ENCODE measurements at regions not wholly inside any gene's neighbourhood (a gene's known extent, or its start where the extent isn't known, plus 50 kb on each side); places are given as distances from the start of the nearest gene placed in this dataset.
A peak's percentile ranks its signal among the peaks of the same experiment; 100 is the strongest.
"Not testable (repeated sequence)": the region's sequence is repeated elsewhere in the genome, so short reads cannot be mapped to it uniquely, and the experiment has no call there.

DNA sequence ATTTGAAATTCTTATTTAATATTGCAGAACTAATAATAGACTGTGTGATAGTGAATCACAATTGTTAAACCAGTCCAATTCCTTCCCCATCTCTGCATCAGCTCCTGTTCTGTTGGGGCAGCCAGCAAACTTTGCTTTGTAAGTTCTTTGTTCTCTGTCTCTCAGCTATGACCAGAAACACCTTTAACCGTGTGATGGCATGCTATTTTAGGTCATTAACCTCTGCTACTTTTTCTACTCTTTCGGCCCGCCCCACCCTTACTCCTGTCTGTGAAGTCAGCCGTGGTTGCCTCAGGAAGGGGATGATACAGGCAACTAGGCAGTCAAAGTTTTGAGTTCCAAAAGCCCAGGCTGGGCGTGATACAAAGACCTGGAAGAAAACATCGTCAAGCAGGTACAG is 51.3 kb upstream of the EGFL6 start:
- no peak for DNase-seq

DNA sequence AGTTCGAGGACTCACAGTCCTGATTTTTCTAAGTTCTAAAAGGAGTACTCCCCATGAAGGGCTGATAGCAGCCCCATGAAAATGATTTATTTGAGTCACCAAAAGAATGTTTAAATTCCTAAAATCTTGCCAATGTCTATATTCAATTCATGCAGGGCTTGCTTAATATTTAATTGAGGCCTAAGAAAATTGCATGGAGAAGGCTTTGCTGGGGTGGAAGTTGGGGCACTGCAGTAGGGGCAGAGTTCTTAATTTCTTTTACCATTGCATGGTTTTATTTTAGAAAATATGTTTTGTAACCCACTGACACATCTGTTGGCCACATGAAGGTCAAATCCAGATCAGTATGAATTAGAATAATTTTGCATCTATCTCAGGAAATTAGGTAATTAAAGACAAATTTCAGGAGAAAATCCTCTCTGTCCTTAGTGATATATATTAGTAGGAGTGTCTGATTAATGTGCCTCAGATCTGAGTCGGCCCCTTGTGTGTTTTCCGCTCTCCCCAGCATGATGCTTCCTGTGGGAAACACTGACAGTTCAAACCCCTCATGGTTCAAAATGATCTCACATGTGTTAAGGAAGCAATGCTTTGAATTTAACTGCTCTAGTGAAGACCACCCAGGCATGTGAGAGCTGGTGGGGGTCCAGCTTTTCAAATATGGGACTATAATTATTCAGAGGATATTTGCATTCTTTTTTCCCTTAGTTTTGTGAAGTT is 54.0 kb upstream of the EGFL6 start:
- DNase-seq = no peak

DNA sequence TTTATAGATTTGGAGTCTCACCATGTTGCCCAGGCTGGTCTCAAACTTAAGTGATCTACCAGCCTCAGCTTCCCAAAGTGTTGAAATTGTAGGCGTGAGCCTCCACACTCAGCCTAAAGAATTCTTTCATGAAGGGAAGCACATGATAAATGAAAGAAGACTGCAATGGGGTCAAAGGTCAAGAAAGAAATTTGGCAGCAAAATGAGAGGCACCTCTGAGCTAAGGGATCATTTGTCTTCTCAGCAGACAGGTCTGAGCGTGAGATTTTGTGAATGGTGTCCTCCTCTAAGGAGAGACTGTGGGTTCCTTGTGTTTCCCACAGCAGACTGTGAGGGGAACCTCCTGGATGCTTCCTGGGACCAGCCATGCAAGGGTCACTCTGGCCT is 57.5 kb upstream of the EGFL6 start:
- no peak for DNase-seq

DNA sequence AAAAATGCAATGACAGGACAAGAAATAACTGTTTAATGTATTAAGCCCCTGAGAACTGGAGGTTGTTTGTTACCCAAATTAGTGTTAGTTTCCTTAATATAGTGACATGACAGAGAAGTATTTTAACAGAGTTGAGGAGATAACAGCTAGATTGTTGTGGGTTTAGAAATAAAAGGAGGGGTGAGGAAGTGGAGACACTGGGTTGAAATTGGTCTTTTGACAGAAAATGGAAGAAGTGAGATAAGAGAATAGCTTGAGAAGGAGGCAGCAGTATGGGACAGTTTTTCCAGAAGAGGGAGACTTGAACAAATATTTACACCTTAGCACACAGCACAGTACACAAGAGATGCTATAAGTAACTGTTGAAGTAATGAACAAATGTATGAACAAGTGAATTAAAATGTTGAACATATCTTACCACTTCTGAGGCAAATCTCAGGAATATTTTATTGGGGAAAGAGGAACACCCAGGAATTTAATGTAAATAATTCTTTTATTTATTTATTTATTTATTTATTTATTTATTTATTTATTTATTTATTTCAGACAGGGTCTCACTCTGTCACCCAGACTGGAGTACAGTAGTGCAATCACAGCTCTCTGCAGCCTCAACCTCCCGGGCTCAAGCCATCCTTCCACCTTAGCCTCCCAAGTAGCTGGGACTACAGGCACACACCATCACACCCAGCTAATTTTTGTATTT is 58.0 kb upstream of the EGFL6 start:
- no peak for DNase-seq

DNA sequence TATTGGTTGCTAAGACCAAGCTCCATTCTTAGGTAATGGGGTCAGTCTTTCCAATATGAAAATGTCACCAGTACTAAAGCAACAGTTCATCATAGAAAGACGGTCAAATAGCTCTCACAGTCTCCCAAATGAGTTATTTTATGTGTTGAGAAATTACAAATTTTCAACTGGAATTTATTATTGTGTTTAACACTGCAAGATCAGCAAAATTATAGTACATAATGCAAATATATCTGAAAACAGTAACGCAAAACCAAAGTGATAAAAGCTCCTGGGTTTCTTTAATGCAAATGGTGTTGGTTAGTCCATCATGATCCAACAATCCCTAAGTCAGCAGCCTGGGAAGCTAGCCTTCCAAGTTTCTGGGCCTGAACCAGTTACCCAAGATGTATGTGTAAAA is 61.5 kb upstream of the EGFL6 start:
- DNase-seq = no peak

DNA sequence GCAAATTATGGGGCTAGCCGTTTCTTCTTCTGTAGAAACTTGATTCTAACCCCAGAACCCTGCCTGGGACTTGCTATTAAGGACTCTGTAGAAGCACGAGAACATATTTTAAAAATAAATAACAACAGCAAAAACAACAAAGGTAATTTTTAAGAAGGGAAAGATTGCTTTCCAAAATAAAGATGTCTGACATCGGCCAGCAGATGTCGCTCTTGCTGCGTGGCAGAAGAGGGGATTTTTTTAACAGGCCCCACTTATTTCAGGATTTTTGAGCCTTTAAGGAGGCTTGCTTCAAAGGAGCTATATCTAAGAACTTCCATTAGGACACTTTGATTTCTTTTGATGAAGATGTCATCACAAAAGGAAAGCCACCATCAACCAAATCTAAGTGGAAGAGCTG is 62.8 kb upstream of the EGFL6 start:
- DNase-seq = no peak

DNA sequence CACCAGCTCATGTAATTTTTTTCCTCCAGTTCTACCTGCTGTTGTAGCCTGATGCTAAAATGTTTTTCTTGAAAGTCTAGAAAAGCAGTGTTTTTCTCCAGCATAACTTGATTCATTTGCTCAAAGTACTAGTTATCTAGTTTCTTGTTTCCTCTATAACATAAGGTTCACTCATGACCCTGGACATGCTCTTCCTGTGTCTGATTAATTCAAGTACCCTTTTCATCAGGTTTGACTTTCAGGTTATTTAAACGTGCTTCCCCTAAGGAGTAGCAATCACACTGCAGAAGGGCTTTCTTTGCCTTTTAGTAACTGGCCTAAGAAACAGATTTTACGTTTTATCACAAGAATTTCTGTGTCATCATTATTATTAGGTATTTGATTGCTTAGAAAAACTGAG is 66.8 kb upstream of the EGFL6 start:
- DNase-seq = no peak

DNA sequence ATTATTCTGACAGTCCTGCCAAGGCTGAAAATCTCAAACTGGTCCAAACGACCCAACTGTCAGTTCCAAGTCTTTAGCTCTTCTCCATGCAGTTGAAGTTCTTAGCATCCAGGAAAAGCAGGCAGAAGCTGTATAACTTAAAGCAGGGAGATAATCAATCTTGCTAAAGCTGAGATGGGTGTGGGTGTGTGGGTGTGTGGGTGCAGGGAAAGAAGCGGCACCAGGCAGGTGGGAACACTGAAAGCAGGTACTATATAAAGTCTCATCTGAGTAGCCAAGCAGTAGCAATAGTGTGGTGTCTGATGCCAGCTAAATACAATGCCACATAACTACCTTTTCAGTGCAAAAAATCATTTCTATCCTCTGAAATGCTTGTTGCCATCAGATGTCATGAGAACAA is 69.7 kb upstream of the EGFL6 start:
- no peak for DNase-seq

DNA sequence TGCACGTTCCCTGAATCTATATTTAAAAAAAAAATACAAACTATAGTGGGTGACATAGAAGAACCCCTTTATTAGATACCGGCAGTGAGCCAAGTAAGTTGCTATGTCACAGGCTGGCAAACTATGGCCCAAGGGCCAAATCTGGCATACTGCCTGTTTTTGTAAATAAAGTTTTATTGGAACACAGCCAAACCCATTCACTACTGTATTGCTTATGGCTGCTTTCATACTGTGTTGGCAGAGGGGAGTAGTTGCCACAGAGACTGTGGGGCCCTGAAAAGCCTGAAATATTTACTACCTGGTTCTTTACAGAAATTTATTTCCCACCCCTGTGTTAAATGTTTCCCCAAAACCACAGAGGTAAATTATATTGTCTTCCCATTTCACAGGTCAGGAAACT is 71.2 kb upstream of the EGFL6 start:
- DNase-seq = no peak

DNA sequence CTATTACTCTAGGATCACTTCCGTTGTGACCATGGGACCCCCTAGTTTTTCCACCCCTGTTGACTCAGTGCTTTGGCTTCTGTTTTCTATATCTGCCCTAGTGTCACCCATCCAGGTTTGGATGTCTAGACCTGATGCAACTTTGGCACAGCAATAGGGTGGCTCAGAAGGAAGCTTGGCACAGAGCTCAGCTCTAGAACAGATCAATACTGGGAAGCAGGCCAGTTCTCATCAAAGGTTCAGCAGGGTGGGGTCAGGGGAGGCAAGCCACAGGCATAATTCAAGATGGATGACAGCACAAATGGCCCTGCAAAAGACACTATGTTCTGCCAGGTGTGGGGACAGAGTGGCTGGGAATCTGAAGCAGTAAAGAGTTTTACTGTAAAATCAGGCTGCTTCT is 74.2 kb upstream of the EGFL6 start:
- no peak for DNase-seq

DNA sequence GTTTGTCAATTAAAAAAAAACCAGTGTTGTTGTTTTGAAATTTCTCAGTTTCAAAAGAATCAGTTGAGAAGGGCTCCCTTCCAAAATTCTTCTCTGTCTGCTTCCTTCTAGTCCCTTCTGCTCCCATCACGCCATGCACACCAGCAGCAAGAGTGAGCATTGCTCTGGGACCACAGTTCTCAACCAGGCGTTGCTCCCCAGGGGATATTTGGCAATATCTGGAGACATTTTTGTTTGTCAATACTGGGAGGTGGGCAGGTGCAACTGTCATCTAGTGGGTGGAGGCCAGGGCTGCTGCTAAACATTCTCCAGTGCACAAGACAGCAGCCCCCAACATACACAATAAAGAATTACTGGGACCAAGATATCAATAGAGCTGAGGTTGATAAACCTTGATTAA is 74.8 kb upstream of the EGFL6 start:
- DNase-seq = no peak

DNA sequence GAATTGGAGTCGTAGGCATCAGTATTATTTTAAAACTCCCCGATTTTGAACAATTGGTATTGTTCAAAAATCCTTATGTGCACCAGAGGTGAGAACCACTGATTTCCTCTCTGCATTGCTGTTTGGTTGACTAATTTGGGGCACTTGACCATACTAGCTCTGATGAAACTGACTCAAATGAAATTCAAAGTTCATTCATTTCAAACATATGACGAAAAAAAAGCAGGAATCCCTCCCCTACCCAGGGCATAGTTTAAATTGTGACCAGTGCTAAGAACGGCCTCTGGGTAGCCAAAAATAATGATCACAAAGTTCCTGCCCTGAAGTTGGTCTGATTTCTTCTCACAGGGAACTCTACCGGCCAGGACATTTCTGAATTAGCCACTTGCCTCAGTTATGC is 75.7 kb upstream of the EGFL6 start:
- no peak for DNase-seq

DNA sequence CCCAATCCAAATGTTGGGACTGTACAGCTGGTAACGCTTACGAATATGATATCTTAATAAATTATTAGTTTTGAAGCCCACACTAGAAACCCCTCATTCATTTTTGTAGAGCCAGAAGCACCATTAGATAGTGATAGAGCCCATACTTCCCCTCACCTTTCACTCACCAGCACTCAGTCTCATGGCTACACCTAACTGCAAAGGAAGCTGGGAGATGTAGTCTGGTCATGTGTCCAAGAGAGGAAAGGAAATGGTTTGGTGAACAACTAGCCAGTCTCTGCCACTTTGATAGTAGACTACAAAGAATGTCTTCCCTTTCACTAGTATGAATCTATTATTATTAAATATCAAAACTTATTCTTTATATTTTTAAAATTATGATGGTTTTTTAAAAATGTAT is 77.1 kb upstream of the EGFL6 start:
- DNase-seq = no peak

DNA sequence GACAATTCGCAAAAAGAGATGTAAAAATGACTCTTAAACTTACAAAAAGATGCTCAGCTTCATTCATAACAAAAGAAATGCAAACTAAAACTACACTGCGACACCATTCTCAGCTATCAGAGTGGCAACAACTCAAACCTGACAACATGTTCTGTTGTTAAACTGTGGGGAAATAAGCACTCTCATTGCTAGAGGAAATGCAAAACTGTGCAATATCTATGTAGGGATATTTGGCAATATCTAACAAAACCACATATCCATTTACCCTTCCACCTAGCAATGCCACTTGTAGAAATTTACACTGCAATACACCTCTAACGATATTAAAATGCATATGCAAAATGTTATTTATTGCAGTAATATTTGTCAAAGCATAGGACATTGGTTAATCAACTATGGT is 78.3 kb upstream of the EGFL6 start:
- DNase-seq = no peak

DNA sequence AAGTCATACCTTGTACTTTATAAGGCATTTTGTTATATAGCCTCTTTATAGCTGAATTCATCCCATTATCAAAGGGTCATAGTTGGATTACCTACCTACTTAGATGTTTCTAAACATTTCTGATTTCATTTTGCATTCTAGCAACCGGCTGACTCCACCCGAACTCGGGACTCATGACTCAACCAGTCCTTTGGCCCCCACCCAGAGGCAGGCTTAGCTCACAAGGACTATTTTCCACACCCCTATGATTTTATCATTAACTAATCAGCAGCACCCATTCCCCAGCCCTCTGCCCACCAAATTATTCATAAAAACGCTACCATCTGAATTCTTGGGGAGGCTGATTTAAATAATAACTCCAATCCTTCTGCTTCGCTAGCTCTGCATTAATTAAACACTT is 79.9 kb upstream of the EGFL6 start:
- no peak for DNase-seq

DNA sequence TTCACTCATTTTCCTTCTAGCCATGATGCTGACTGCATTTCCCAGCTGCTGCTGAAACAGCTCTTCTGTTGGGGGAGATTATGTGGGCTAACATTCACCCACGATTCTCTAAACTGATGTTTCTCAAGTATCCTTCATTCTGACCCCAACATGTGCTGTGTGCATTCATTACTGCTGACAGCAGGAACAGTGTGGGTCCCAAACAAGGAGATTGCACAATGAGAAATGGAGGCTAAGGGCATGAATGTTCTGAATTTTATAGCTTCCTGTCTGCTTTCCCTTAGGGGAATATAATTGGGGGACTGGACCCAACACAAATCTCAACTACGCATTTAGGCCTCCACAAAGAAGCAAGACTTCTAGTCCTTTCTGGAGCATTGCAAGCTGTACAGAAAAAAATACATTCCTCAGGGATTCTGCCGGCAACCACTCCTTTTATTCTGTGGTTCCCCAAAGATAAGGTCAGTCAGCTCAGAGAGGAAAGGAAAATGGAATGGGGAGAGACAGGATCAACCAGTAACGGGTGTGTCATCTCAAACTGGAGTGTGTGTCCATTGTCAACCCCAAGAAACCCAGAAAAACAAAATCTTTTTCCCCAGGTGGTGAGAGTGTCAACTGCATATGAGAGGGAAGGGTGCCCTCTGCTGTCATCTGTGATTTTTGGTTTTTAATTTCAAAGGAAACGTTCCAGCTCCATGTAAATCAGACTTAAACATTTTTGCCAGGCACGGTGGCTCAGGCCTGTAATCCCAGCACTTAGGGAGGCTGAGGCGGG is 81.5 kb upstream of the EGFL6 start:
- DNase-seq = peak in 1 of 2 donors; percentile 34

DNA sequence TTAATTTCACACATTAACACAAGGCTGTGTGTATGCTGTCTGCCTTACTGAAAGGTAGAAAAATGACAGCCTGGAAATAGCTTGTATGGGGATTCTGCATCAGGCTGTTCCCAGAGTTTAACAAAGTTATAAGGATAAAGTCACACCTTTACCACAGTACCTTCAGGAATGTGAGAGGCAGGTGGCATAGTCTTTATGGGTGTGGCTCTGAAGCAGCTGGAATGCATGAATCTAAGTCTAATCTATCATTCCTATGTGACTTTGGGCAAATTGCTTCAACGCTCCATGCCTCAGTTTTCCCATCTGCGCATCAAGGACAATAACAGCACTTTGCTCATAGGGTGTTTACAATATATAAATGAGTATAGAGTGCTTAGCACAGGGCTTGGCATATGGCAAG is 84.2 kb upstream of the EGFL6 start:
- no peak for DNase-seq

DNA sequence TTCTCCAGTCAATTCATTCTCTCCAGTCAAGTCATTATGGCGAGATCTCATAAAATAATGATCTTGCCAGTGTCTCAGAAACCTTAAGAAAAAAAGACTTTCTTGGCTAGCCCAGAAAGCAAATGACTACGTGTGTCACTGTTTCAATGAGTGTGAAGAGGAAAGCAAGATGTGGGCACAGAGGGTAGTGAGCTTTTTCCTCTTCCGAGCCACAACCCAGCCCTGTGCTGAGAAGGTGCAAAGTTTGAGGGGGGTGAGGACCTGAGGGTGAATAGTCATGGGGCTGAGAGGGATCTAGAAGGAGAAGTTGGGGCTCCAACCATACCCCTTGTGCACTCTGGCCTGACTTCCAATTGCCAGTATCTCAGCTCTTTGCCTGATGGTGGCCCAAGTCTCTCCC is 85.6 kb upstream of the EGFL6 start:
- no peak for DNase-seq

DNA sequence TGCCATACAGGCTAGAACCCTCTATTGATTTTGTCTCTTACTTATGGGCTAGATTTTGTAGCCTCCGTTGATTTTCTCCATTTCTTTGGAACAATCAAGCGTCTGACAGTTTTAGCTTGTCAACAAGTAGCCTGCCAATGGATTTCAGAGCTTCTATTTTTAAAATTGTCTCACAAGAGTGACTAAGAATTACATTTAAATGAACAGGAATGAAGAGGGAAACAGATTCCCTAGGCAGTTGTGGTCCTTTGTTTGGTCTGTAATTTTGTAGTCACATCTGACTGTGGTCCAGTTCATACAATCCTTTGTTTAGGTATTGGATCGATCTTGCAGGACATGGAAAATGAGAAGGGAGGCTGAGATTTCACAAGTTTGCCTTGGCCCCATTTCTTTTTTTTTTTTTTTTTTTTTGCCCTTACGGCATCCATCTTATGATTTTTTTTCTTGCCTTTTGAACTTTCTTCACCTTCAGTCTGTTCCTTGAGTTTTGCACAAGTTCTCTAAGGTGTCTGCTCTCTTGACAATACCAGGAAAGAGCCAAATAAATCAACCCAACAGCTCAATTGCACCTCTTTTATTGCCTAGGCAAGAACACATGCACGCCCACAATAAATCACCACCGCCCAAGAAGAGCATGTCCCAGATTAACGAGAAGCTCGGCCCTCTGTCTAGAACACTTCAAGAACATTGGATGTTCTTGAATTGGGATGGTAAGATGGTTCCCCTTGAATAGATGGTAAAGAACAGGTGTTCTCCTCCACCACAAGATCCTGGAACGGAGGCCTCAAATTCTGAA is 86.5 kb upstream of the EGFL6 start:
- no peak for DNase-seq

DNA sequence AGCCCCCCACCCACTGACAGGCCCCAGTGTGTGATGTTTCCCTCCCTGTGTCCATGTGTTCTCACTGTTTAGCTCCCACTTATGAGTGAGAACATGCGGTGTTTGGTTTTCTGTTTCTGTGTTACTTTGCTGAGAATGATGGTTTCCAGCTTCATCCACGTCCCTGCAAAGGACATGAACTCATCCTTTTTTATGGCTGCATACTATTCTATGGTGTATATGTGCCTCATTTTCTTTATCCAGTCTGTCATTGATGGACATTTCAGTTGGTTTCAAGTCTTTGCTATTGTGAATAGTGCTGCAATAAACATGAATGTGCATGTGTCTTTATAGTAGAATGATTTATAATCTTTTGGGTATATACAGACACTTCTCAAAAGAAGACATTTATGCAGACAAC is 88.6 kb upstream of the EGFL6 start:
- not testable (repeated sequence) for DNase-seq

DNA sequence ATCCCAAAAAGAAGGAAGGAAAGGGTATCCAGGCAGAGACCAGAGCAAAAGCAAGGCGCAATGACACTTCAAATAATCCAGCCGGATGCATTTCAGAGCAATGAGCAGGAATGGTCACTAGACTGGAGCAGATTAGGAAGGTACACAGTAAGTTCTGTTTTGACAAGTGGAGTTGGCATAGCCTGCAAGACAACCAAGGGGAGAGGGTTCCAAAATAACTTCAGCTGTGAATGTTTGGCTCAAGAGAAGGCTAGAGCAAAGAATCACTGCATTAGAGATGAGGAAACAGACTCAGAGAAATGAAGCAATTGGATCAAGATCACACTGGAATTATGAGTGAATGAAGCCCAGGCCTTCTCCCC is 90.0 kb upstream of the EGFL6 start:
- no peak for DNase-seq

DNA sequence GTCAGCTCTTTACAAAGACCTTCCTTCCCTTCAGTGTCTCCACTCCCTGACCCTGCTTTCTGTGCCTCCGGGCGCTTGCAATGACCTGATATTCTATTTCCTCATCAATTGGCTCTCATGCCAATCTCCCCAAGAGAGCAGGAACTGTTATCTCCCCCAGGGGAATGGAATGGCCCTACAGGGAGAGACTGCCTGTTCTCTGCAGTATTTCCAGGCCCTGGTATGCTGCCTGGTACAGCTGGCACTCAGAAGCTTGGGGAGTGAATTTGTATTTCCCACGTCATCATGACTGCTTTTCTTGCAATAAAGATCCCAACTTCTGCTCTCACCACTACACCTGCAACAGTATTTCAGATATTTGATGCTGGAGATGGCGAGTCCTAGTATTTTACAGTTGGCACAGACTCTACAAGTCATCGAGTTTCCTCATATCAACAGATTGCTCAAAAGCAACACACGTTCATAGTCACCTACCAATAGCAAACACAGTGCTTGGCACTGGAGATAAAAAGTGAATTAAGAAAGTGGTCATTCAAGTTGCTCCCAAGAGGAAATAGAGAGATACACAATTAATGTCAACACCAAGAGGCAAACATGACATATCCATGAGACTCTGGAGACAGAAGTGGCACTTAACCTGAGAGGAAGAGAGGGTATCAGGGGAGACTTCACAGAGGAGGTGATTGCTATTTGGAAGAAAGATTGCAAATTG is 90.5 kb upstream of the EGFL6 start:
- DNase-seq = no peak

DNA sequence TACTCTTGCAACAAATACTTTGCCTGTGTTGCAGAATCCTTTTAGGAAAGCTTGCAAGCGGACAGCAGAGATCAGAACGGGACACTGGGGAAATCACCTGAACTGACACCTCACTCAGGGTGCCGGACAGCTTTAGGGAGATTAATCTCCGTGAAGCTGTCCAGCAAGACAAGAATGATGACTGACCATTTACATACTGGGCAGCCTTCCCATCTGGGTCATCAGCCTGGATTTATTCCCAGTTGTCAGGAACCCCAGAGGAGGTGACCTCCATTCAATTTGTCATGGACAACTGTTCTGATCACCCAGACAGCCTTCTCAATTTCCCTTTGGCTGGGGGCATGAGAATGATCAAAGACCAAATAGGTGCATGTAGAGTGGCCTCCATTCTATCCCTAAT is 93.0 kb upstream of the EGFL6 start:
- no peak for DNase-seq
